ENCODE measurements at regions not wholly inside any gene's neighbourhood (a gene's known extent, or its start where the extent isn't known, plus 50 kb on each side); places are given as distances from the start of the nearest gene placed in this dataset.
A peak's percentile ranks its signal among the peaks of the same experiment; 100 is the strongest.
"Not testable (repeated sequence)": the region's sequence is repeated elsewhere in the genome, so short reads cannot be mapped to it uniquely, and the experiment has no call there.

DNA sequence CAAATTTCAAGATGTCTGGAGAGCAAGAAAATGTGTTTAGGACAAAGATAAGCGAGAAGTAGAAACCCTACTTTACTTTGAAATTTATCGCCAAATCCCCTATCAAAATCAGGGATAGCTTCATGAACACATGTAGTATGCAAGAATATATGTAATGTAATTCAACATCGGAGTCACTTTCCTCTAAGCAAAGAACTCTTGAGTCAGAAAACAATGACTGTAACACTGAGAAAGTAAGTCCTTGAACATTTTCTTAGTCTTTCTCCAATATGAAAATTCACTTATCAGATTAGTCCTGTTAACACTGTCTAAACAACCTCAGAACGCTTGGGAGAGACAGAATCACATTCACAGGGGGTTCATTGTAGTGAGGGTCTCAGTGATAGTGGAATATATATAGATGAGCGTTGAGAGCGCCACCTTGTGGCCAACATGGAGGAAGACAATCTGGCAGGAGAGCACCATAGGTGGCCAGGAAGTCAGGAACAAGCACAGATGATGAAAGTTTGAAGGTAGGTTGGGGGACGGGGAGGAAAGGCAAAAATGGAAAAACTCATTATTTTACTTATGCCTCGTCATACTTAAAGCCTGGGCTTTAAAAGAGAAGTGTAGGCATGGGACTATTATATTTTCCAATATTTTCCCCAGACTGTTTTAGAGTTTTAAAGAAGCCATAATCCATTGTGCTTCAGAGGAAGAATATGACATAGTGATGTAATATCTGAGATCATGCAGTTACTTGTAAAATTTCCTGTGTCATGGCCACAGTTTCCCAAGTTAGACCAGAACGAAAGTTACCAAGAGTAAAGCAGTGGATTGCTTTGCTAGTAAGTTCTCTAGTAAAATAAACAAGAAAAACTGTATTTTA lies 115.5 kb upstream of the GNAI1 start:
- peak; percentile 59 for DNase-seq

- no peak for DNase-seq
These were observed 117.4 kb upstream of the GNAI1 start for GRCh38 chr7:80017101-80017698.

DNA sequence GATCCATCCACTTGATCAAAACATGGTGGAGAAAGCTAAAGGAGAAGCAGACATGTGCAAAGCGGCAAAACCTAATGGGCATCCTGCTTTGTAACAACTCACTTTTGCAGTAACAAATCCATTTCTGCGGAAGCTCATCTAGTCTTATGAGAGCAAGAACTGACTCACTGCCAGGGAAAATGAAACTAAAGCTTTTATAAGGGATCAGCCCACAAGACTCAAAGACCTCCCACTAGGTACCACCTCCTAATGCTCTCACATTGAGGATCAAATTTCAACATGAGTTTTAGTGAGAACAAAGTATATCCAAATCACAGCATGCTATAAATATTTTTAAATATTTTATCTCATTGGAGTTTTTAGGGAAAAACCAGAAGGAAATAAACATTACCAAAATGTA lies 120.1 kb upstream of the GNAI1 start:
- no peak for DNase-seq

GRCh38 chr7:80008039-80008438 lies 126.6 kb upstream of the GNAI1 start:
- no peak for DNase-seq

DNA sequence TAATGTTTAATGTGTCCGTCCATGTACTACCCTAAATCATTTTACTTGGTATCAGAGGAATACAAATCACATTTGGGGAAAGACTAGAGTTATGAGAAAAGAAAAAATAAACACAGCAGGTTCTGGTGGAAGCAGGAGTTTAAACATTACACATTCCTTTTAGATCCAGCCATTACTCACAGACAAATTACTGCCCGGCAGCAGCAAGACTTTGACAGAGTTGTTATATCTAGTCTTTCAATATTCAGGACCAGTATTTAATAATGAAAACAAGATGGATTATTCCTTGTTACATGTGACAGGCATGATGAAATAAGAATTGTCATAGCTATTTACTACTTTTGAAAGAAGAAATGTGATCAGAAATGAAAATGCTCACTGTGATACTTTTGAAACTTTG lies 131.8 kb upstream of the GNAI1 start:
- no peak for DNase-seq

- DNase-seq, result no peak
These were observed 136.3 kb upstream of the GNAI1 start for GRCh38 chr7:79998363-79998762.

- no peak for DNase-seq
These were observed 137.3 kb upstream of the GNAI1 start for GRCh38 chr7:79997345-79997744.

DNA sequence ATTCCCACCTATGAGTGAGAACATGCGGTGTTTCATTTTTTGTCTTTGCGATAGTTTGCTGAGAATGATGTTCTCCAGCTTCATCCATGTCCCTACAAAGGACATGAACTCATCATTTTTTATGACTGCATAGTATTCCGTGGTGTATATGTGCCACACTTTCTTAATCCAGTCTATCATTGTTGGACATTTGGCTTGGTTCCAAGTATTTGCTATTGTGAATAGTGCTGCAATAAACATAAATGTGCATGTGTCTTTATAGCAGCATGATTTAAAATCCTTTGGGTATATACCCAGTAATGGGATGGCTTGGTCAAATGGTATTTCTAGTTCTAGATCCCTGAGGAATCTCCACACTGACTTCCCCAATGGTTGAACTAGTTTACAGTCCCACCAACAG lies 138.9 kb upstream of the GNAI1 start:
- not testable (repeated sequence) for DNase-seq

DNA sequence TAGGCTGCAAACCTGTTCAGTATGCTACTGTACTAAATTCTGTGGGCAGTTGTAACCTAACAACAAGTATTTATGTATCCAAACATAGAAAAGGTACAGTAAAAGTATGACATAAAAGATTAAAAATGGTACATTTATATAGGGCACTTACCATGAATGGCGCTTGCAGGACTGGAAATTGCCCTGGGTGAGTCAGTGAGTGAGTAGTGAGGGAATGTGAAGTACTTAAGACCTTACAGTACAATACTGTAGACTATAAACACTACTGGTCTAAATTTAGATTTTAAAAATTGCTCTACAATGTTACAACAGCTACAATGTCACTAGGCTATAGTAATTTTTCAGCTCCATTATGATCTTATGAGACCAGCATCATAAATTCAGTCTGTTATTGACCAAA lies 146.0 kb upstream of the GNAI1 start:
- DNase-seq, result no peak

DNA sequence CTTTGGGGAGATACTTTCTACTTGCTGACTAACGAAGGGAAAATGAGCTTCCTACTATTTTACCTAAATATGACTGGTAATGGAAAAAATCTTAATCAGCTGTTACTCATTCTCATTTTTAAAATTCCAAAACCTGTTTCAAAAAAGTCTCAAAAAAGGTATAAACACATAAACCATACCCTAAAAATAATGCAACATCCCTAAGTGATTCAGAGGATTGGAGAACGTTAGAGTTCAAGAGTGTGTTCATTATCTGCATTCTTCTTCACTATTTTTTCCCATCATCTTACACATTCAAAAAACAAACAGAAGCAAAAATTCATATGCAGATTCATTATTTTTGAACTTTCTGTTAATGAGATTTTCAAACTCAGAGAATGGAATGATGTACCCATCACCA lies 150.4 kb upstream of the GNAI1 start:
- DNase-seq, result no peak

DNA sequence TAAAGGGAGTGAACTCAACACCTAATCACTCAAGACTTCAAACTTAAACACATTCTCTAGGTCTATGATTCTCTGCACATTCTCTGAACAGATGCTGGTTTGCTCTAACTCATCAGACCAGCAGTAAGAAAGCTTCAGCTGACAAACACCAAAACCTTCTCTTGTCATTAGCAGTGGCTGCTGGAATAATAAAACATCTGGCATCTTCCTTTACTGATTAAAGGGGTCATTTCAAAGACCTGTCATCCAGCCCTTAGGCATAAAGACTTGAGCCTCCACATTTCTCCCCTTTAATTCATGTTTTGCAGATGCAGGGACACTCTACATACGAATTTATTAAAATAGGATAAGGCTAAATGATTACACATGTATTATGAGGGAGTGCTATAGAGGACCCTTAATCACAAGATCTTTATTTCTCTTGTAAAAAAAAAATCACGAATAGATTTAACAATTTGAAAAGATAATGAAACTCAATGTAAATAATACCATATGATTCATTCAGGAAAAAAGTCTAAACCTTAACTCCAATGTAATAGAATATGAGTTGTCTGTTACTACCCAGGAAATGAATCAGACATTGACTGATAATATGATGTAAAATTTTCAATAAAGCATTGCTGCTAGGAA lies 152.4 kb upstream of the GNAI1 start:
- no peak for DNase-seq

DNA sequence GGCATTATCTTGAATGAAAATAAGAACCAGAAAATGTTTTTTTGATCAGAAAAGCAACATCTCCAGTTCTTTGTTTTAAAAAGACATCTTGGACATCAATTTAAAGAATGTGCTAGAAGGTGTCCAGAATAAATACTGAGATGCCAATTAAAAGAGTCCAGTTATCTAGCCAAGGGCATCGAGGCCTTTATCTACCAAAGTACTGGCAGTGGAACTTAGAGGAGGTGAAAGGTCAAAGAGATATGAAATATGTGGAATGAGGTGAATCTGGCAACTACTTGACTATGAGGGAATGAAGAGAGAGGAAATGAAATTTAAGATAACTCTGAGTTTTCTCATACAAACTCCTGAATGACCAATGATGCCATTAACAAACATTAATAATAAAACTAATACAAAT lies 154.3 kb upstream of the GNAI1 start:
- DNase-seq, result no peak

- DNase-seq, result no peak
These were observed 155.2 kb upstream of the GNAI1 start for GRCh38 chr7:79979437-79979836.

DNA sequence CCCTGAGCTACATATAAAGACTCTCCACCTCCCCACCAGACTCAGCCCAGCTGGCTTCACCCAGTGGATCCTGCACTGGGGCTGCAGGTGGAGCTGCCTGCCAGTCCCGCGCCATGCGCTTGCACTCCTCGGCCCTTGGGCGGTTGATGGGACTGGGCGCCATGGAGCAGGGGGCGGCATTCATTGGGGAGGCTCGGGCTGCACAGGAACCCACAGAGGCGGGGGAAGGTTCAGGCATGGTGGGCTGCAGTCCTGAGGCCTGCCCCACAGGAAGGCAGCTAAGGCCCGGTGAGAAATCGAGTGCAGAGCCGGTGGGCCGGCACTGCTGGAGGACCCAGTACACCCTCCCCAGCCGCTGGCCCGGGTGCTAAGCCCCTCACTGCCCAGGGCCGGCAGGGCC lies 157.2 kb upstream of the GNAI1 start:
- no peak for DNase-seq

DNA sequence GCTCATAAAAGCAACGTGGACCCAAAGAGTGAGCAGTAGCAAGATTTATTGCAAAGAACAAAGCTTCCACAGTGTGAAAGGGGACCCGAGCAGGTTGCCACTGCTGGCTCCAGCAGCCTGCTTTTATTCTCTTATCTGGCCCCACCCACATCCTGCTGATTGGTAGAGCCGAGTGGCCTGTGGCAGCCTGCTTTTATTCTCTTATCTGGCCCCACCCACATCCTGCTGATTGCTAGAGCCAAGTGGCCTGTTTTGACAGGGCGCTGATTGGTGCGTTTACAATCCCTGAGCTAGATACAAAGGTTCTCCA lies 158.0 kb upstream of the GNAI1 start:
- not testable (repeated sequence) for DNase-seq

DNA sequence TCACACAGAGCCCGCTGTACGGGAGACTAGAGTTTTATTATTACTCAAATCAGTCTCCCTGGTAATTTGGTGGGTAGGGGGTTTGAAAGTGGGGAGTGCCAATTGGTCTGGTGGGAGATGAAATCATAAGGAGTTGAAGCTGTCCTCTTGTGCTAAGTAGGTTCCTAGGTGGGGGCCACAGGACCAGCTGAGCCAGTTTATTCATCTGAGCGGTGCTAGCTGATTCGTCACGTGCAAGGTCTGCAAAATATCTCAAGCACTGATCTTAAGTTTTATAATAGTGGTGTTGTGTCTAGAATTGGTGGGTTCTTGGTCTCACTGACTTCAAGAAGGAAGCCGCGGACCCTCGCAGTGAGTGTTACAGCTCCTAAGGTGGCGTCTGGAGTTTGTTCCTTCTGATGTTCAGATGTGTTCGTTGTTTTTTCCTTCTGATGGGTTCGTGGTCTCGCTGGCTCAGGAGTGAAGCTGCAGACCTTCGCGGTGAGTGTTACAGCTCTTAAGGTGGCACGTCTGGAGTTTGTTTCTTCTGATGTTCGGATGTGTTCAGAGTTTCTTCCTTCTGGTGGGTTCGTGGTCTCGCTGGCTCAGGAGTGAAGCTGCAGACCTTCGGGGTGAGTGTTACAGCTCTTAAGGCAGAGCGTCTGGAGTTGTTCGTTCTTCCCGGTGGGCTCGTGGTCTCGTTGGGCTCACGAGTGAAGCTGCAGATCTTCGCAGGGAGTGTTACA lies 158.5 kb upstream of the GNAI1 start:
- not testable (repeated sequence) for DNase-seq

- DNase-seq, result no peak
These were observed 161.2 kb upstream of the GNAI1 start for GRCh38 chr7:79973455-79973854.

DNA sequence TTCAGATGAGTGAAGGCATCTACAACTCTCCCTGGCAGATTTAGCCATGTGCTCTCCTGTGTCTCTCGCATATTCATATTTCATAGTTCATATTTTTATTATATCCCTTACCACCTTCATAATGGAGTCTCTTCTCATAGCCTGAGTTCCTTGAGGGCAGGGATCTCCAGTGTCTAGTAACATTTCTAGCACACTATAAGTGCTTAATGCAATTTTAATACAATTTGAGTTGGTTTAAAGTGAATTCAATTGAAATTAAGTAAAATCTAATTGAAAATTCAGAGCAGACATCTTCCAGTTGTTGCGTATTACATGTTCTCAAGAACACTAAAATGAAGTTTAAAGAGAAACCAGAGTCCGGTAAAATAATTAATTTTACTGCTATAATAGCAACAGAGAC lies 163.6 kb upstream of the GNAI1 start:
- DNase-seq, result no peak

DNA sequence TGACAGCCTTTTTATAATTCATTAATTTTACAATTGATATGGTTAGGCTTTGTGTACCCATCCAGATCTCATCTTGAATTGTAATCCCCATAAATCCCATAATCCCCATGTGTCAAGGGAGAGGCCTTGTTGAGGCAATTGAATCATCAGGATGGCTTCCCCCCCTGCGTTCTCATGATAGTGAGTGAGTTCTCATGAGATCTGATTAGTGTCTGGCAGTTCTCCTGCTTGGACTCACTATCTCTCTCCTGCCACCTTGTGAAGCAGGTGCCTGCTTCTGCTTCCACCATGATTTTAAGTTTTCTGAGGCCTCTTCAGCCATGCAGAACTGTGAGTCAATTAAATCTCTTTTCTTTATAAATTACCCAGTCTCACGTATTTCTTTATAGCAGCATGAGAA lies 165.7 kb upstream of the GNAI1 start:
- no peak for DNase-seq

DNA sequence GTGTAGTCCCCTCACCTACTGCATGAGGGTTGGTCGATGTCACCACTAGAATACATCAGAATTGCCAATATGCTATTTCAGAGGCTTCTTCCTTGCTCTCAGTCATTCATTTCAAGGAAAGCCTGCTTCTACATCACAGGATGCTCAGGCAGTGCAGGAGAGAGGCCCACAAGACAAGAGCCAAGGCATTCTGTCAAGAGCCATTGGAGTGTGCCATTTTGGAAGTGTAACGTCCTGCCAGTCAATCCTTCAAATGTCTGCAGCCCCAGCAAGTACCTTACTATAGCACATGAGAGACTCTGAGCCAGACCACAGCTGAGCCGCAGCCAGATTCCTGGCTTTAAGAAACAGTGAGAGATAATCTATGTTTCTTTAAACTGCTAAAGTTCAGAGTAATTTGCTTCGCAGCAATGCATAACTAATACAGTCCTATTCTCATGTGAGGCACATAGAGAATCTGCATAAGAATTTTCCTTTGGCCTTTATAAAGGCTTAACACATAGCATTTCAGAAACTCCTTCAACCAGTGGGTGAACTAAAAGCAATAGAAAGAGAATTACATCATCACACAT lies 166.5 kb upstream of the GNAI1 start:
- DNase-seq, result no peak

GRCh38 chr7:79965946-79966345 lies 168.7 kb upstream of the GNAI1 start:
- no peak for DNase-seq

GRCh38 chr7:79964463-79964862 lies 170.2 kb upstream of the GNAI1 start:
- no peak for DNase-seq

GRCh38 chr7:79953130-79953529 lies 181.5 kb upstream of the GNAI1 start:
- DNase-seq, result no peak

All from SHP77 treated with DMSO at 0.1 percent for 48 hours (cell line).